Gastroesophageal sphincter (tissue), 3 donors: ENCODE measurements at regions not wholly inside any gene's neighbourhood (a gene's known extent, or its start where the extent isn't known, plus 50 kb on each side); places are given as distances from the start of the nearest gene placed in this dataset.

Experiments used
- CTCF ChIP-seq, 4 experiments: fragments of 200-600 bp in 2 of 4; fragments of 450-650 bp in 2 of 4; sonication (generic) in 1 of 4; IDR thresholded peaks; one replicate each; pipeline ENCODE4 v1.5.1; 2017 to 2019; ENCODE audit warnings: antibody characterized with exemption in 4 of 4, mild to moderate bottlenecking in 2 of 4, moderate library complexity in 2 of 4
- EP300 ChIP-seq: sonication (generic); formaldehyde crosslinking; IDR thresholded peaks from one replicate; pipeline ENCODE4 v1.6.1; 2017; ENCODE audit warnings: antibody characterized with exemption, mild to moderate bottlenecking

- no peak for TF ChIP-seq CTCF (IDR thresholded peaks at IDR 0.05)
- TF ChIP-seq EP300, result no peak
Observed at GRCh38 chr4:163590619-163591264, 96.3 kb downstream of the TMA16 start.
